ENCODE measurements at regions not wholly inside any gene's neighbourhood (a gene's known extent, or its start where the extent isn't known, plus 50 kb on each side); places are given as distances from the start of the nearest gene placed in this dataset.

- no peak for DNase-seq (ENCODE audit: low spot score)
Measured at GRCh38 chr13:79776531-79777295, 295.8 kb downstream of the NDFIP2 start.

GRCh38 chr13:79775830-79776229 lies 294.9 kb downstream of the NDFIP2 start:
- peak; percentile 58 for DNase-seq (ENCODE audit: low spot score)

DNA sequence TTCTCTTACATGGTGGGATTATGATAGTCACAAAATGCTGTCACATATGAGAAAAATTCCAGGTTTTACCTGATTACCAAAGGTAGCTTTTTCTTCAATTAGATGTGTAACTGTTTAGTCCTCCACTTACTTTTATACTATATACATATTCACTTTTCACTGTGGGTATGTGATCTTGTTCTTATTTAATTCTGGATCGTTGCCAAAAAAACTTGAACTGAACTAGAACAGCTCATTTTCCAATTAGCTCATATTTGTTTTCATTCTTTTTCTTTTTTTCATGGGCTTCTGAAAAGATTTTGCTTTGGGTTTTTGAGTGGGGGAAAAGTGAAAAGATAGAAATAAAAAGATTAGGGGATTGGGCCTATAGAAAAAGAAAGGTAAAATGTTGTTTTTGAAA lies 291.9 kb downstream of the NDFIP2 start:
- DNase-seq (ENCODE audit: low spot score), result no peak

- no peak for DNase-seq (ENCODE audit: low spot score)
Measured at GRCh38 chr13:79771493-79771892, 290.5 kb downstream of the NDFIP2 start.

- no peak for DNase-seq (ENCODE audit: low spot score)
Measured at GRCh38 chr13:79770056-79770455, 289.1 kb downstream of the NDFIP2 start.

DNA sequence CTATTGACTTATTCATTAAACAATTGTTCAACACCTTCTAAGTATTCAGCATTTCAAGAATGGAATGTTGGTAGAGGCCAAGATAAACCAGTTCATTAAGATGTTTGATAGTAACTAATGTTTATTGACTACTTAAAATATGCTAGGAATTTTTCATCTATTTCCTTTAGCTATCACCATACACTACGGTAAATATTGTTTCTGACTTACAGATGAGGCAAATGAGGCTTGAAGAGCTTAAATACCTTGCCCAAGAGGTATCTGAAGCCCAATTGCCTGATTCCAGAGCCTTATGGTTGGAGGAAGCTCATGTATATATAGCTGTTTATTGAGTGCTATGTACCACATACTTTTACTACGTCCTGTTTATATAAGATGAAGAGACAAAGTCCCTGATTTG lies 286.2 kb downstream of the NDFIP2 start:
- DNase-seq (ENCODE audit: low spot score), result no peak

- no peak for DNase-seq (ENCODE audit: low spot score)
Measured at GRCh38 chr13:79765331-79765730, 284.4 kb downstream of the NDFIP2 start.

- peak; percentile 85 for DNase-seq (ENCODE audit: low spot score)
Measured at GRCh38 chr13:79749984-79750551, 269.1 kb downstream of the NDFIP2 start.

GRCh38 chr13:79749566-79749965 lies 268.6 kb downstream of the NDFIP2 start:
- no peak for DNase-seq (ENCODE audit: low spot score)

DNA sequence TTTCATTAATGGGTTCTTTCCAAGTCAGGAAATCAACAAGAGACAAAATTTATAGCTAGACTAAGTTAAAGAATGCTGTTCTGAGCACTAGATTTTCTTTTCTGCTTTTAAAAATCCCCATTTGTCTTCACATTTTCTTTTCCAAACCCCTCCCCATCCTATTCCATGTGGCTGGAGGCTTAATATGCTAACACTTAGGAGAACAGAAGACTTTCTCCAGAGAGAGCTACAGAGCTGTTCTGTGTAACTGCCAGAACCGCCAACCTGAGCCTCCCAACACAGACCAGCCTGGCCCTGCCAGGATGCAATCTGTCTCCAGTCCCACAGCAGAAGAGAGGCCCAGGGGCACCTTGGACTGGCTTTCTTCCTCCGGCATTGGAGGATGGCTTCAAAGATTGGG lies 264.1 kb downstream of the NDFIP2 start:
- DNase-seq (ENCODE audit: low spot score), result no peak

GRCh38 chr13:79742923-79743322 lies 262.0 kb downstream of the NDFIP2 start:
- DNase-seq (ENCODE audit: low spot score), result no peak

DNA sequence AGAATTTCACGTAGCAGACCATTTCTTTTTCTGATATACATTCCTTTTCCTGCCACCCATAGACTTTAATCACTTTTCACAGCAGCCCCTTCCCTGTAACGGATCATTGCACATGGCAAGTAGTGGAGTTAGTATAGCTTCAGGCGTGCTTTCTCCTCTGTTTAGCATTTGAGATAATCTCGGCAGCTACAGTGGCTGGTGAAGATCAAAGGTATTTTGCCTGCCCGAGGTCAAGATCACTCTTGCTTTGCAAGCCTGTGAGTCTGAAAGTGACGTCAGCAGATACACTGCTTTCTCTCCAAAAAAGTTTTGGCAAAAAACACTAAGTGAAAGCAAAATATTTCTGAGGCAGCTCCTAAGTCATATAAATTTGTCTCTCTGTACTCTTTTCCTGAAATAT lies 260.0 kb downstream of the NDFIP2 start:
- peak; percentile 29 for DNase-seq (ENCODE audit: low spot score)

DNA sequence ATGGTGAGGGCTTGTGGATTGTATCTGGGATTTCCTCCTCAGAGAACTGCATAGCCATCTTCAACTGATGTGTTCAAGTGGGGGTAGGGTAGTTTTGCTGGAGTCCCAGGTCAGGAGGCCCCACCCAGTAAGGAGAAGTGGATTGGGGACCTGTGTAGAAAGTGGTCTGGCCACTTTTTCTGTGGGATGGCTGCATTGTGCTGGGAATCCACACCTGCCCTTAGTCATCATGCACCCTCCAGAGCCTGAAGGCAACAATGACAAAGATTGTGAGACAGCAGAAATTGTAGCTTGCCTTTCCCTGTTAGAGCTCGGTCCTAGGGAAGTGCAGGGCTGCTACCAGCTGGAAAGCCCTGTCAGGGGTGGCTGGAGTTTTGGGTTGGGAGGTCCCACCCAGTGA lies 255.4 kb downstream of the NDFIP2 start:
- DNase-seq (ENCODE audit: low spot score), result no peak

- peak; percentile 38 for DNase-seq (ENCODE audit: low spot score)
Measured at GRCh38 chr13:79735228-79735627, 254.3 kb downstream of the NDFIP2 start.

- no peak for DNase-seq (ENCODE audit: low spot score)
Measured at GRCh38 chr13:79727086-79727485, 246.1 kb downstream of the NDFIP2 start.

DNA sequence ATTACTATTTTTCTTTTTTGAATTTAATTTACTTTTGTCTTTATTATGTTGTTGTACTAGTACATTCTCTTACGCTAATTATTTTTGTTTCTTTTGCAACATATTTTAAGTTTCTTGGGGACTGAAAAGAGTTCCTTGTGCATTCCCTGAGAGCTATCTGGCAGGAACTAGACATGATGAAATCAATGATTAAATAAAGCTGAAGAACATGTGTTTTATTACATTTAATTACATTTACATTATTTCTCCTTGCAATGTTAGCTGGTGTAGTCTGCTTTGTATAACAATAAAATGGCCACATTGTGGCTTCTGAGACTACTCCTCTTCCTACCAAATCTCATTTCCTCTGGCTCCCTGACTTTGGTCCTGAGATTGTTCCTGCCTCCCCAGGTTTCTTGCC lies 244.9 kb downstream of the NDFIP2 start:
- no peak for DNase-seq (ENCODE audit: low spot score)

- no peak for DNase-seq (ENCODE audit: low spot score)
Measured at GRCh38 chr13:79724348-79725103, 243.6 kb downstream of the NDFIP2 start.

GRCh38 chr13:79723519-79724024 lies 242.6 kb downstream of the NDFIP2 start:
- DNase-seq (ENCODE audit: low spot score), result no peak

- no peak for DNase-seq (ENCODE audit: low spot score)
Measured at GRCh38 chr13:79722885-79723445, 242.0 kb downstream of the NDFIP2 start.

- no peak for DNase-seq (ENCODE audit: low spot score)
Measured at GRCh38 chr13:79716191-79716590, 235.2 kb downstream of the NDFIP2 start.

DNA sequence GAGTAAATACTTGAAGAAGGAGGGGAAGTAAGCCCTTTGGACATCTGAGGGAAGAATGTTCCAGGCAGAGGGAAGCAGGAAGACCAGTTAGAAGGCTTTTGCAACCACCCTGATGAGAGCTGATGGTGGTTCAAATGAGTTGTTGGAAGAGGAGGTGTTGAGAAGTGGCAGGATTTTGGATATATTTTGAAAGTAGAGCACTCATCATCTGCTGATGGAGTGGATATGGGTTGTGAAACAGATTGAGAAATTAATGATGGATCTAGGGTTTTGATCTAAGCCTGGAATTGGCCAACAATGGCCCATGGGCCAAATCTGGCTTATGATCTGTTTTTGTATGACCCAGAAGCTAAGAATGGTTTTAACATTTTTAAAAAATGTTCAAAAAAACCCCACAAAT lies 230.7 kb downstream of the NDFIP2 start:
- peak; percentile 20 for DNase-seq (ENCODE audit: low spot score)

DNA sequence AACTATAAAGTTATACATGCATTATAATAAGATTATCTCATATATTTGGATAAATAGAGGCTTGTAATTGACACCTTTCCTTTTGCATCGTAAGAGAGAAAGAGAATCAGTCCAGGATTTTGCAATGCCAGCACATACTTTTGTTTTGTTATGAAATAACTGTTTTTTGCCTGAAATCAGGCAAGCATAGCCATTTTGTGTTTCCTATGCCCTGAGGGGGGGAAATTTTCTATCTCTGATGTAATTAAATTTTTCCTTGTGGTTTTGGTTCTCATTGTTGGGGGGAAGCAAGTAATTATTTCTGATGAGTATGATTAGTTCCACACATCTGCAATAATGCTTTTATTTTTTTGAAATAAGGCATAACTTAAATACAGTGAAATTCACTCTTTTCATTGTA lies 229.4 kb downstream of the NDFIP2 start:
- DNase-seq (ENCODE audit: low spot score), result peak; percentile 29

- DNase-seq (ENCODE audit: low spot score), result no peak
Measured at GRCh38 chr13:79709471-79709870, 228.5 kb downstream of the NDFIP2 start.
